Endothelial cell of umbilical vein (primary cell): ENCODE measurements at regions not wholly inside any gene's neighbourhood (a gene's known extent, or its start where the extent isn't known, plus 50 kb on each side); places are given as distances from the start of the nearest gene placed in this dataset.

Experiments
- BruUV-seq: library from RNA; stranded (reverse); fragments of 400-500 nt; replicated peaks from 2 replicates; lab custom pipeline; 2021; lab: Mats Ljungman, UMichigan
- CTCF ChIA-PET: fragments of 300-600, 350-600 bp; sonication (Branson Sonifier 250); formaldehyde crosslinking; loops from one replicate; lab custom pipeline; 2021; ENCODE audit warnings: antibody characterized with exemption, inconsistent platforms; lab: Charles Lee
- POLR2A ChIA-PET: fragments of 300-600, 350-600 bp; sonication (Branson Sonifier 250); formaldehyde crosslinking; loops from one replicate; lab custom pipeline; 2021; ENCODE audit warnings: antibody characterized with exemption, inconsistent platforms; lab: Charles Lee
- DNase-seq: peaks from one replicate; pipeline ENCODE4 v3.0.0-alpha.2; 2011; ENCODE audit warnings: low read depth, low spot score
- FAIRE-seq: peaks from 2 replicates; lab custom pipeline; 2011; peaks lifted over from hg19 to GRCh38; lab: Jason Lieb, UNC
- H2AFZ ChIP-seq: 2 replicates; pipeline ENCODE4 v1.6.0; 2012; ENCODE audit warnings: low read depth, low read length, control low read depth, inconsistent platforms
- H3K27ac ChIP-seq: 2 replicates; pipeline ENCODE4 v1.5.1; 2011; ENCODE audit warnings: low read depth, mild to moderate bottlenecking, control low read depth, low read length, moderate library complexity; ENCODE audit not compliant: insufficient read depth
- H3K27me3 ChIP-seq, 2 experiments: 2 replicates each; pipeline versions ENCODE4 v1.6.0 to v1.6.1; 2011; ENCODE audit warnings: low read length in 2 of 2, mixed read lengths in 1 of 2; ENCODE audit not compliant: control insufficient read depth in 2 of 2, insufficient read depth in 2 of 2
- H3K36me3 ChIP-seq, 2 experiments: 2 replicates in 1 of 2; 3 replicates in 1 of 2; pipeline ENCODE4 v1.5.1; 2011; ENCODE audit warnings: low read length in 2 of 2, mild to moderate bottlenecking in 1 of 2, moderate library complexity in 1 of 2; ENCODE audit not compliant: control insufficient read depth in 2 of 2, insufficient read depth in 2 of 2; ENCODE audit errors: extremely low read depth in 1 of 2
- H3K4me1 ChIP-seq: 3 replicates; pipeline ENCODE4 v1.5.1; 2011; ENCODE audit warnings: mild to moderate bottlenecking, low read length; ENCODE audit not compliant: control insufficient read depth, insufficient read depth; ENCODE audit errors: extremely low read depth
- H3K4me2 ChIP-seq: 2 replicates; pipeline ENCODE4 v1.6.1; 2011; ENCODE audit warnings: low read length, control low read depth, mixed read lengths; ENCODE audit not compliant: insufficient read depth
- H3K4me3 ChIP-seq, 3 experiments: fragments of 200-600 bp in 1 of 3; sonication (generic), shearing (Covaris generic) in 1 of 3; replicated peaks in 1 of 3; 2 replicates each; pipeline ENCODE4 v1.5.1; 2011 to 2016; ENCODE audit warnings: control low read depth in 3 of 3, low read length in 3 of 3, mild to moderate bottlenecking in 2 of 3, inconsistent platforms in 1 of 3, low read depth in 1 of 3, moderate library complexity in 1 of 3; ENCODE audit not compliant: insufficient read depth in 1 of 3
- H3K79me2 ChIP-seq: 2 replicates; pipeline ENCODE4 v1.6.0; 2012; ENCODE audit warnings: low read length, inconsistent platforms; ENCODE audit not compliant: control insufficient read depth, insufficient read depth
- H3K9ac ChIP-seq: replicated peaks from 2 replicates; pipeline ENCODE3; 2011; ENCODE audit warnings: low read length, control low read depth; ENCODE audit not compliant: insufficient read depth; ENCODE audit errors: extremely low read depth
- H3K9me1 ChIP-seq: replicated peaks from 3 replicates; pipeline ENCODE4 v1.6.0; 2011; ENCODE audit warnings: mild to moderate bottlenecking, low read length; ENCODE audit not compliant: control insufficient read depth, insufficient read depth; ENCODE audit errors: extremely low read depth
- H3K9me3 ChIP-seq: replicated peaks from 2 replicates; pipeline ENCODE4 v1.5.1; 2012; ENCODE audit warnings: low read length, inconsistent platforms; ENCODE audit not compliant: control insufficient read depth, insufficient read depth
- H4K20me1 ChIP-seq: replicated peaks from 2 replicates; pipeline ENCODE3; 2011; ENCODE audit warnings: mild to moderate bottlenecking, low read length; ENCODE audit not compliant: control insufficient read depth, insufficient read depth; ENCODE audit errors: extremely low read depth
- CTCF ChIP-seq, 2 donors: IDR thresholded peaks; 1 replicate in 1 of 2; 2 replicates in 1 of 2; pipeline ENCODE4 v1.5.1; 2011; ENCODE audit warnings: low read length in 2 of 2, mild to moderate bottlenecking in 2 of 2, moderate library complexity in 2 of 2, control low read depth in 1 of 2, inconsistent platforms in 1 of 2, low read depth in 1 of 2; ENCODE audit not compliant: insufficient read depth in 1 of 2; ENCODE audit errors: extremely low read depth in 1 of 2
- EZH2 ChIP-seq: IDR thresholded peaks from 2 replicates; pipeline ENCODE4 v1.6.1; 2012; ENCODE audit warnings: borderline replicate concordance, low read depth, mild to moderate bottlenecking, moderate library complexity, low read length, inconsistent platforms; ENCODE audit not compliant: severe bottlenecking
- FOS ChIP-seq: IDR thresholded peaks from 2 replicates; pipeline ENCODE4 v1.6.1; 2011; ENCODE audit warnings: mild to moderate bottlenecking, low read length, moderate library complexity, borderline replicate concordance; ENCODE audit not compliant: insufficient read depth
- GATA2 ChIP-seq: IDR thresholded peaks from 2 replicates; pipeline ENCODE4 v1.7.0; 2011; ENCODE audit warnings: low read depth, mild to moderate bottlenecking, moderate library complexity, mixed read lengths, low read length; ENCODE audit not compliant: insufficient read length, insufficient read depth
- JUN ChIP-seq: IDR thresholded peaks from 2 replicates; pipeline ENCODE4 v1.6.1; 2011; ENCODE audit warnings: borderline replicate concordance, low read depth; ENCODE audit not compliant: insufficient read length, insufficient read depth
- MAX ChIP-seq: IDR thresholded peaks from 2 replicates; pipeline ENCODE4 v1.6.1; 2011; ENCODE audit not compliant: insufficient read depth, insufficient read length
- MYC ChIP-seq: IDR thresholded peaks from one replicate; pipeline ENCODE4 v1.6.1; 2011; ENCODE audit warnings: mild to moderate bottlenecking, low read depth, low read length
- POLR2A ChIP-seq: IDR thresholded peaks from 2 replicates; pipeline ENCODE4 v1.6.1; 2012; ENCODE audit warnings: low read depth, mild to moderate bottlenecking, control low read depth, low read length
- POLR2AphosphoS5 ChIP-seq: IDR thresholded peaks from 2 replicates; pipeline ENCODE4 v1.6.1; 2012; ENCODE audit warnings: low read depth, mild to moderate bottlenecking, control low read depth, low read length, moderate library complexity; ENCODE audit not compliant: insufficient read depth
- dilution Hi-C: fragments of 300-500 bp; cut with MboI; formaldehyde crosslinking; loops from one replicate; pipeline ENCODE4 v1.15.0; 2019; ENCODE audit warnings: low sequenced_read_pairs; ENCODE audit not compliant: extremely low pct_ligation_motif_present
- intact Hi-C: fragments of 100-400 bp; cut with micrococcal nuclease; formaldehyde crosslinking; loops from one replicate; pipeline ENCODE4 v1.10.0; 2022

- intact Hi-C loops (no loop called here), dilution Hi-C loops (no loop called here)
- Histone ChIP-seq H3K4me1 (no peaks in the 10 kb centered on the region), H3K9me1 (no peaks in the 10 kb centered on the region), H2AFZ (no peak overlapping the region), H3K27me3 (no peaks in the 10 kb centered on the region), H3K4me3 (no peak overlapping the region), H3K27ac (no peak overlapping the region), H3K9me3 (peaks cover 3% of the 10 kb centered on the region), H3K9ac (no peak overlapping the region), H3K36me3 (no peaks in the 10 kb centered on the region), H4K20me1 (no peaks in the 10 kb centered on the region), H3K79me2 (no peaks in the 10 kb centered on the region), H3K4me2 (no peak overlapping the region)
- BruUV-seq = no TSS peak
- TF ChIP-seq MYC (no peak), EZH2 (no peak), JUN (no peak), CTCF (IDR thresholded peaks at IDR 0.05; ENCODE audit: extremely low read depth in 1 of 2, insufficient read depth in 1 of 2, low read depth in 1 of 2, low read length in 2 of 2) (no peak), POLR2AphosphoS5 (no peak), FOS (no peak), POLR2A (no peak), MAX (no peak), GATA2 (no peak)
- DNase-seq = no peak
- ChIA-PET CTCF (no interaction called here), POLR2A (no interaction called here)
- no peak for FAIRE-seq
These were observed 369.8 kb downstream of the NPHP4 start for GRCh38 chr1:5622412-5622811.
